GM18517 (cell line): ENCODE measurements at regions not wholly inside any gene's neighbourhood (a gene's known extent, or its start where the extent isn't known, plus 50 kb on each side); places are given as distances from the start of the nearest gene placed in this dataset.

Source experiments
- ATAC-seq: cut with Tn5 transposase; IDR thresholded peaks from one replicate; pipeline ENCODE4 v1.9.1; 2021; ENCODE audit warnings: mild to moderate bottlenecking, moderate library complexity; ENCODE audit not compliant: unreplicated experiment

- no peak for ATAC-seq
Observed at GRCh38 chr5:153094333-153094732, 396.1 kb upstream of the GRIA1 start.

GRCh38 chr5:153096381-153096780, 394.1 kb upstream of the GRIA1 start:
- no peak for ATAC-seq

- ATAC-seq = no peak
Observed at GRCh38 chr5:153099328-153099727, 391.1 kb upstream of the GRIA1 start.

- no peak for ATAC-seq
Observed at GRCh38 chr5:153101235-153102180, 389.0 kb upstream of the GRIA1 start.

GRCh38 chr5:153116916-153117315, 373.6 kb upstream of the GRIA1 start:
- ATAC-seq = no peak

GRCh38 chr5:153118018-153118417, 372.5 kb upstream of the GRIA1 start:
- no peak for ATAC-seq

GRCh38 chr5:153122403-153122802, 368.1 kb upstream of the GRIA1 start:
- no peak for ATAC-seq

GRCh38 chr5:153130296-153130695, 360.2 kb upstream of the GRIA1 start:
- ATAC-seq = no peak

GRCh38 chr5:153135411-153135810, 355.1 kb upstream of the GRIA1 start:
- ATAC-seq = no peak

- ATAC-seq = no peak
Observed at GRCh38 chr5:153136910-153137614, 353.4 kb upstream of the GRIA1 start.

GRCh38 chr5:153147891-153148623, 342.4 kb upstream of the GRIA1 start:
- ATAC-seq = no peak

- ATAC-seq = no peak
Observed at GRCh38 chr5:153148624-153148976, 341.9 kb upstream of the GRIA1 start.

- ATAC-seq = no peak
Observed at GRCh38 chr5:153151558-153151957, 338.9 kb upstream of the GRIA1 start.

GRCh38 chr5:153153086-153153485, 337.4 kb upstream of the GRIA1 start:
- no peak for ATAC-seq

GRCh38 chr5:153157156-153157555, 333.3 kb upstream of the GRIA1 start:
- no peak for ATAC-seq

GRCh38 chr5:153158608-153159007, 331.9 kb upstream of the GRIA1 start:
- ATAC-seq = no peak

GRCh38 chr5:153159616-153160015, 330.9 kb upstream of the GRIA1 start:
- no peak for ATAC-seq

GRCh38 chr5:153168241-153168640, 322.2 kb upstream of the GRIA1 start:
- ATAC-seq = no peak

- no peak for ATAC-seq
Observed at GRCh38 chr5:153187503-153187902, 303.0 kb upstream of the GRIA1 start.

- no peak for ATAC-seq
Observed at GRCh38 chr5:153206361-153206760, 284.1 kb upstream of the GRIA1 start.

- no peak for ATAC-seq
Observed at GRCh38 chr5:153209016-153209415, 281.5 kb upstream of the GRIA1 start.
